SU-DHL-6 (cell line): ENCODE measurements at regions not wholly inside any gene's neighbourhood (a gene's known extent, or its start where the extent isn't known, plus 50 kb on each side); places are given as distances from the start of the nearest gene placed in this dataset.

Experiments used
- H2AFZ ChIP-seq: fragments of 200-600 bp; sonication (generic); 2 replicates; pipeline ENCODE4 v1.6.1; 2014; ENCODE audit warnings: low read depth, mild to moderate bottlenecking, moderate library complexity, mixed read lengths, antibody characterized with exemption, low read length; ENCODE audit not compliant: severe bottlenecking
- H3F3A ChIP-seq: fragments of 200-600 bp; shearing (Covaris generic); 2 replicates; pipeline ENCODE4 v1.6.0; 2016; ENCODE audit warnings: antibody characterized with exemption, mild to moderate bottlenecking; ENCODE audit not compliant: insufficient read depth
- H3K27ac ChIP-seq: fragments of 200-600 bp; sonication (generic); 2 replicates; pipeline ENCODE4 v1.5.1; 2016; ENCODE audit warnings: low read depth, mild to moderate bottlenecking, low read length, moderate library complexity, mixed read lengths
- H3K27me3 ChIP-seq: fragments of 200-600 bp; sonication (generic), shearing (Covaris generic); 2 replicates; pipeline ENCODE4 v1.6.0; 2014; ENCODE audit warnings: mild to moderate bottlenecking, low read length
- H3K36me3 ChIP-seq: fragments of 200-600 bp; sonication (generic); 2 replicates; pipeline ENCODE4 v1.6.1; 2014; ENCODE audit warnings: mild to moderate bottlenecking, low read length, mixed read lengths
- H3K4me2 ChIP-seq: fragments of 300-600, 200-600 bp; shearing (Covaris generic), sonication (generic); 2 replicates; pipeline ENCODE4 v1.6.0; 2014; ENCODE audit warnings: low read length, low read depth, mild to moderate bottlenecking; ENCODE audit not compliant: poor library complexity, severe bottlenecking
- H3K4me3 ChIP-seq: fragments of 200-600 bp; sonication (generic); 2 replicates; pipeline ENCODE4 v1.5.1; 2014; ENCODE audit warnings: antibody characterized with exemption, low read length, mild to moderate bottlenecking, mixed read lengths; ENCODE audit not compliant: insufficient read depth, poor library complexity, severe bottlenecking
- H3K79me2 ChIP-seq: fragments of 200-600 bp; sonication (generic); 2 replicates; pipeline ENCODE4 v1.6.1; 2014; ENCODE audit warnings: mild to moderate bottlenecking, low read length, moderate library complexity; ENCODE audit not compliant: insufficient read depth
- H3K9ac ChIP-seq: fragments of 200-600 bp; sonication (generic); 2 replicates; pipeline ENCODE4 v1.7.0; 2014; ENCODE audit warnings: mild to moderate bottlenecking, low read length
- H3K9me2 ChIP-seq: fragments of 200-600 bp; sonication (generic); replicated peaks from 2 replicates; pipeline ENCODE4 v1.6.1; 2014; ENCODE audit warnings: low read length; ENCODE audit not compliant: insufficient read depth
- H3K9me3 ChIP-seq: fragments of 200-600 bp; sonication (generic); 2 replicates; pipeline ENCODE4 v1.6.1; 2014; ENCODE audit warnings: low read length, mixed read lengths; ENCODE audit not compliant: insufficient read depth
- H4K20me1 ChIP-seq: fragments of 200-600 bp; sonication (generic); 2 replicates; pipeline ENCODE4 v1.6.1; 2014; ENCODE audit warnings: low read depth, mild to moderate bottlenecking, antibody characterized with exemption, low read length, moderate library complexity, mixed read lengths
- CTCF ChIP-seq: fragments of 200-600 bp; sonication (generic); IDR thresholded peaks from one replicate; pipeline ENCODE4 v1.5.1; 2017; ENCODE audit warnings: antibody characterized with exemption, mild to moderate bottlenecking, low read length, moderate library complexity; ENCODE audit not compliant: insufficient read depth, poor library complexity, severe bottlenecking
- EZH2phosphoT487 ChIP-seq: fragments of 200-600 bp; sonication (generic), shearing (Covaris generic); conservative IDR thresholded peaks from 2 replicates; pipeline ENCODE4 v1.6.1; 2018; ENCODE audit warnings: mild to moderate bottlenecking, antibody characterized with exemption, low read length, moderate library complexity, mixed read lengths

DNA sequence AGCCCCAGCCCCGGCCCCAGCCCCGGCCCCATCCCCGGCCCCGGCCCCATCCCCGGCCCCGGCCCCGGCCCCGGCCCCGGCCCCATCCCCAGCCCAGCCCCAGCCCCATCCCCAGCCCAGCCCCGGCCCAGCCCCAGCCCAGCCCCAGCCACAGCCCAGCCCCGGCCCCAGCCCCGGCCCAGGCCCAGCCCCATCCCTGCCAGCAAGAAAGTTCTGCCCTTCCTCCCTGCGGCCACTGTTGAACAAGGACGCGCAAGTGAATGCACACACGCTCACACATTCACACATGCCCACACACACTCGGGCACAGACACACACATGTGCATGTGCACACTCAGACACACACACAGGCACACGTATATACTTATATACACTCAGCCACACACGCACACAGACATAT, 287.0 kb downstream of the NDUFA10 start:
- TF ChIP-seq EZH2phosphoT487 (no peak), CTCF (no peak)
- no peaks in the 10 kb centered on the region for H4K20me1 ChIP-seq
- H3K4me3 ChIP-seq: no peak overlapping the region

DNA sequence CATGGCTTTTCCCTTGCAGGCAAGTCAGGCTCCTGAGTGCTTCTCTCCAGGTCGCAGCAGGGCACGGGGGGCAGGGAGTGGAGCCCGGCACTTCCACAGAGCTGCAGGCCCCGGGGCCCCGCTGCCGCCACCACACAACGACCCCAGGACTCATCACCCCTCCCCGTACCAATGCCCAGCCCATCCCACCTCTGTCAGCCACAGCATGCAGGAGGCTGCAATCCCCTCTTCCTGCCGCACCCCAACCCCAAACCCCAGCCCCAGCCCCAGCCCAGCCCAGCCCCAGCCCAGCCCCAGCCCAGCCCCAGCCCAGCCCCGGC, 288.0 kb downstream of the NDUFA10 start:
- Histone ChIP-seq H3K9me2 (no peaks in the 10 kb centered on the region), H3K36me3 (no peaks in the 10 kb centered on the region), H3K27me3 (no peaks in the 10 kb centered on the region), H3K79me2 (no peaks in the 10 kb centered on the region), H3K4me3 (no peak overlapping the region), H3K27ac (no peak overlapping the region), H3K4me2 (no peak overlapping the region), H3K9me3 (no peaks in the 10 kb centered on the region), H4K20me1 (no peaks in the 10 kb centered on the region), H3K9ac (no peak overlapping the region), H2AFZ (no peak overlapping the region), H3F3A (no peaks in the 10 kb centered on the region)
- no peak for TF ChIP-seq CTCF
- TF ChIP-seq EZH2phosphoT487: no peak

More for the DNA sequence above, 287.0 kb downstream of the NDUFA10 start:
- Histone ChIP-seq H3K27me3 (no peaks in the 10 kb centered on the region), H3K9ac (no peak overlapping the region), H3K36me3 (no peaks in the 10 kb centered on the region), H3K27ac (no peak overlapping the region), H3K79me2 (no peaks in the 10 kb centered on the region), H3K9me2 (no peaks in the 10 kb centered on the region), H2AFZ (no peak overlapping the region), H3K4me2 (no peak overlapping the region), H3F3A (no peaks in the 10 kb centered on the region), H3K9me3 (no peaks in the 10 kb centered on the region)

DNA sequence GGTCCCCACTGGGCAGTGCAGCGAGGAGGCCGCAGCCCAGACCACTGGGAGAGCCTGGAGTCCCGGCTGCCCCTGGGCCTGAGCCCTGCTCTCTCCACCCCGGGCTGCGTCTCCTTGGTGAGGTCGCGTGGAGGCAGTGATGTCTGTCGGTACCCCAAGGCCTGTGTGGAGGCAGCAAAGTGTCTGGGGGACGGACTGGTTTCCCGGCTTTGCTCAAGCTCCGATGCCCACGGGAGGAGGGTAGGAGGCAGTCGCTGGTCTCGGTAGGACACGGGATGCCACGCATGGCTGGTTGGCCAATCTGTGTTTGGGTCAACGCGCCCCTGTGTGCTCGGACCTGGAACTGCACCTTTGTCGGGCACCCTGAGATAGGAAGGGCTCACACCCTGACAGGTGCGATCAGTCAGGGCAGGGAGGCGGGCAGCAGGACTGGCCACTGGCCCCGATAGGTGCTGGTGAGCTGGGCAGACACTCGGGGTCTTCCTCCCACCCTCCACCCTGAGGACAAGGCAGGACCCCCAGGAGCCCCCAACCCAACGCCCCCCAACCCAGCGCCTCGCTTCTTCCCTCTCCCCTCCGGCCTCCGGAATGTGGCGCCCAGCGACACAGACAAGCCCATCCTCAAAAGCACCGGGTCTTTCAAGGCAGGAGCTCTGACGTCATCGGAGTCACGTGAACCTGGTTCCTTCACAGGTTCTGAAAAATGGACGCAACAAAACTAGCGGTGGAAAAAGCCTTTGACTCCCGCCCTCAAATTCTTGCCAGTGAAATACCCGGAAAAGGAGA, 288.6 kb downstream of the NDUFA10 start:
- Histone ChIP-seq H3K9me3 (no peaks in the 10 kb centered on the region), H3K79me2 (no peaks in the 10 kb centered on the region), H3K9ac (no peak overlapping the region), H3F3A (no peaks in the 10 kb centered on the region), H4K20me1 (no peaks in the 10 kb centered on the region), H3K4me3 (no peak overlapping the region), H3K27me3 (no peaks in the 10 kb centered on the region), H2AFZ (no peak overlapping the region), H3K9me2 (no peaks in the 10 kb centered on the region), H3K36me3 (no peaks in the 10 kb centered on the region), H3K27ac (no peak overlapping the region), H3K4me2 (no peak overlapping the region)
- TF ChIP-seq CTCF: no peak
- TF ChIP-seq EZH2phosphoT487: no peak
